ENCODE measurements at regions not wholly inside any gene's neighbourhood (a gene's known extent, or its start where the extent isn't known, plus 50 kb on each side); places are given as distances from the start of the nearest gene placed in this dataset.
"Not testable (repeated sequence)": the region's sequence is repeated elsewhere in the genome, so short reads cannot be mapped to it uniquely, and the experiment has no call there.

DNA sequence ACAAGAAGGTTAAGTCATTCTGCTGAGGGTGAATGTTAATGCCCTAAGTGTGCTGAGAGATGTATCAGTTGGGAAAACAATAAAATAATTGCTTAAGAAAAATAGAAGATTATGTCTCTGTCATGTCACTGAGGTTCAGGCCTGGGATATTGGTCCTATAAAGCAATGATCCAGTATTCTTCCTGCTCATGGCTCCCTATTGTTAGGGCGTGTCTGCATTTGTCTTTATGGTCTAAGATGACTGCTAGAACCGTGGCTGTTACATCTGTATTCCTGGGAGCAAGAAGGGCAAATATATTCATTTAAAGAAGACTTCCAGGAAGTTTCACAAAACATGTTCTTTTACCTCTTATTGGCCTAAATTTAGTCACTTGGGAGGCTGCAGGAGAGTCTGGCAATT lies 125.0 kb downstream of the KCNE4 start:
- H3K27ac ChIP-seq: no peak overlapping the region
- TF ChIP-seq, protein P1, sequence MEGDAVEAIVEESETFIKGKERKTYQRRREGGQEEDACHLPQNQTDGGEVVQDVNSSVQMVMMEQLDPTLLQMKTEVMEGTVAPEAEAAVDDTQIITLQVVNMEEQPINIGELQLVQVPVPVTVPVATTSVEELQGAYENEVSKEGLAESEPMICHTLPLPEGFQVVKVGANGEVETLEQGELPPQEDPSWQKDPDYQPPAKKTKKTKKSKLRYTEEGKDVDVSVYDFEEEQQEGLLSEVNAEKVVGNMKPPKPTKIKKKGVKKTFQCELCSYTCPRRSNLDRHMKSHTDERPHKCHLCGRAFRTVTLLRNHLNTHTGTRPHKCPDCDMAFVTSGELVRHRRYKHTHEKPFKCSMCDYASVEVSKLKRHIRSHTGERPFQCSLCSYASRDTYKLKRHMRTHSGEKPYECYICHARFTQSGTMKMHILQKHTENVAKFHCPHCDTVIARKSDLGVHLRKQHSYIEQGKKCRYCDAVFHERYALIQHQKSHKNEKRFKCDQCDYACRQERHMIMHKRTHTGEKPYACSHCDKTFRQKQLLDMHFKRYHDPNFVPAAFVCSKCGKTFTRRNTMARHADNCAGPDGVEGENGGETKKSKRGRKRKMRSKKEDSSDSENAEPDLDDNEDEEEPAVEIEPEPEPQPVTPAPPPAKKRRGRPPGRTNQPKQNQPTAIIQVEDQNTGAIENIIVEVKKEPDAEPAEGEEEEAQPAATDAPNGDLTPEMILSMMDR (conservative IDR thresholded peaks at IDR 0.05): no peak
- no peak for TF ChIP-seq ZFX (IDR thresholded peaks at IDR 0.05)

DNA sequence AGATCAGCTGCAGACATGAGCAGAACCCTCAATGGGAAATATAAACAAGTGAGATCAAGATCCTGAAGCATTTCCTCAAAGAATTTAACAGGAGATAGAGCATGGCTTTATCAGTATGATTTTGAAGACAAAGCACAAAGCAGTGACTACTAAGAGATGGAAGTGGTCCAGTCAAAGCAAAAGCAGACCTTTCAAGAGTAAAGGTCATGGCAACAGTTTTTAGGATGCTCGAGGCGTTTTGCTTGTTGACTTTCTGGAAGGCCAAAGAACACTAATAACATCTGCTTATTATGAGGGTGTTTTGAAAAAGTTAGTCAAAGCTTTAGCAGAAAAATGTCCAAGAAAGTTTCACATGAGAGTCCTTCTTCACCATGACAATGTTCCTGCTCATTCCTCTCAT lies 128.5 kb downstream of the KCNE4 start:
- no peak overlapping the region for H3K27ac ChIP-seq
- no peak for TF ChIP-seq ZFX (IDR thresholded peaks at IDR 0.05)
- TF ChIP-seq, protein P1 (conservative IDR thresholded peaks at IDR 0.05): no peak

DNA sequence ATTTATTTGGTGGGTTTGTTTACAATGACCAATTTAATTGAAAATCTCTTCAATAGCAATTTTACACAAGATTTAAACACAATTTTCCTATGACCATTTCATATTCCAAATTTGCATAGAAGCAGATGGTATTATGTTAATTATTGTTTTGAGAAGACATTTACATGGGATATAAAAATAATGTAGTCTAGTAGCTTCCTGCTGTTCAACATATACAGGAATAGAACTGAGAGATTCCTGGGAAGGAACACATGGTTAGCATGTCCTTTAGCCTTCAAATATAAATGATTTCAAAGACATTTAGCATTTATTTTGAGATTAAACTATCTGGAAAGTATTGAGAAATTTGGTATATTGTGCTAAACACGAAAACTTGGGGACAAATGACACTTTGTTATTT lies 129.6 kb downstream of the KCNE4 start:
- H3K27ac ChIP-seq: no peak overlapping the region
- TF ChIP-seq, protein P1 (conservative IDR thresholded peaks at IDR 0.05): no peak
- no peak for TF ChIP-seq ZFX (IDR thresholded peaks at IDR 0.05)

DNA sequence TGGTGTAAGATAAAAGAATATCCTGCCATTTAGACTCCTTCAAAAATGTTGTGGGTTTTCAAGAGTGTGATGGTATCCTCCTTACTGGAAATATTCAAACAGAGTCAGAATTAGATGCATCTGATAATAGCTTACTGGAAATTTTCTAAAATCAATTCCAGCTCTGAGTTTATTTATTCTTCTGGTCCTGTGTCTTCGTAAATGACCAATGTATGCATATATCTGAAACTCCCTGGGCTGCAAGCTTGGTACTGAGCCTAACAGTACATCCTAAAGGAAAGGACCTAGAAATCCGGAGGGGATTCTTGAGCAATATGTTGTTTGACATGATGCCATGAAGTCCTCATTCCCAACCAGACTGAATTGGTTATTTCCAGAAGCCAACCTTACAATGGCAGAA lies 130.4 kb downstream of the KCNE4 start:
- no peak for TF ChIP-seq ZFX (IDR thresholded peaks at IDR 0.05)
- TF ChIP-seq, protein P1 (conservative IDR thresholded peaks at IDR 0.05): no peak
- no peak overlapping the region for H3K27ac ChIP-seq

DNA sequence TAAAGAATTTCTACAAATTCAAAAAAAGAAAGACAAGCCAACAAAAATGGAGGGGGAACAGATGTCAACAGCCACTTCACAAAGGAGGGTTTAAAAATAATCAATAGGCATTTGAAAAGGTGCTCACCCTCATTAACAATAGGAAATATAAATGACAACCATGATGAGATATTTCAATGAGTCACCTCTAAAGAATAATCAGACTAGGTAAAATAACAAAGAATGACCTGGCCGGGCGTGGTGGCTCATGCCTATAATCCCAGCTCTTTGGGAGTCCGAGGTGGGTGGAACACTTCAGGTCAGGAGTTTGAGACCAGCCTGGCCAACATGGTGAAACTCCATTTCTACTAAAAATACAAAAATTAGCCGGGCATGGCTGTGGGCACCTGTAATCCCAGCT lies 133.6 kb downstream of the KCNE4 start:
- TF ChIP-seq, protein P1 (conservative IDR thresholded peaks at IDR 0.05): no peak
- TF ChIP-seq ZFX (IDR thresholded peaks at IDR 0.05): no peak
- H3K27ac ChIP-seq: no peak overlapping the region

DNA sequence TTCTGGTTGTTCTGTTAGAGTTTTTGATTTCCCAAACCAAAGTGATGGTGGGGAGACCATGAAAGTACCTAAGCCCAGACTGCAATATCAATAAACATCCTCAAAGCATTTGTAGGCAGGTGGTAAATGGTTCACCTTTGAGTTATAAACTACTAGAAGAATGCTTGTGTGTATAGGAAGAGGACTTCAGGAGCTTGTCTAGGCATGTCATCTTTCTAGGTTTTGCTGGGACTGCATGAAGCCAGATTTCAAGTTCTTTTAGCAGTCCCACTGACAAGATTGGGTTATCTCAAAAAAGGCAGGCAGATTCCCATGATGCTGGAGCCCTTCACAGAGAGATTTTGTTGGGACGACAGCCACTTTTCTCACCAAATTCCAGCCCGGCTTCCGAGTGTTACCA lies 135.3 kb downstream of the KCNE4 start:
- H3K27ac ChIP-seq: no peak overlapping the region
- no peak for TF ChIP-seq ZFX (IDR thresholded peaks at IDR 0.05)
- TF ChIP-seq, protein P1 (conservative IDR thresholded peaks at IDR 0.05): no peak

DNA sequence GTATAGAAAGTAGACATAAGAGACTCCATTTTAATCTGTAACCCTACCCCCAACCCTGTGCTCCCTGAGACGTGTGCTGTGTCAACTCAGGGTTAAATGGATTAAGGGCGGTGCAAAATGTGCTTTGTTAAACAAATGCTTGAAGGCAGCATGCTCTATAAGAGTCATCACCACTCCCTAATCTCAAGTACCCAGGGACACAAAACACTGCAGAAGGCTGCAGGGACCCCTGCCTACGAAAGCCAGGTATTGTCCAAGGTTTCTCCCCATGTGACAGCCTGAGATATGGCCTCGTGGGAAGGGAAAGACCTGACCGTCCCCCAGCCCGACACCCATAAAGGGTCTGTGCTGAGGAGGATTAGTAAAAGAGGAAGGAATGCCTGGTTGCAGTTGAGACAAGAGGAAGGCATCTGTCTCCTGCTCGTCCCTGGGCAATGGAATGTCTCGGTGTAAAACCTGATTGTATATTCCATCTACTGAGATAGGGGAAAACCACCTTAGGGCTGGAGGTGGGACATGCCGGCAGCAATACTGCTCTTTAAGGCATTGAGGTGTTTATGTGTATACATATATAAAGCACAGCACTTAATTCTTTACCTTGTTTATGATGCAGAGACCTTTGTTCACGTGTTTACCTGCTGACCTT lies 138.7 kb downstream of the KCNE4 start:
- H3K27ac ChIP-seq: not testable (repeated sequence)

DNA sequence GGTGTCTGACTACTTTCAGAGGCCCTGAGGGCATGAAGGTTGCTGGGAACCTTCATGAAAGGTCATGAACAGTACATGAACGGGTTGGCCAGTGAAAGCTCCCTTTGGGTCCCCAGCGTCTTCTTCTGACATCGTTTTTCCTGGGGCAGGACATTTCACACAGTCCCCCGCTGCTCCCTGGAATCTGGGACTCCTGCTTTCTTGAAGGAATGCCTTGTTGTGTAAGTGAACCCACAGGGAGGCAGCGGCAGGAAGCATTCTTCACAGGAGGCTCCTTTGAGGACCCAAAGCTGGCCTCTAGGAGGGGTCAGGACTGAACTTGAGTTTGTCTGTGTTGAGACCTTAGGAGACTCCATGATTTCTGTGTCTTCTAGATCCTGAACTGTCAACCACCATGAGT lies 144.3 kb downstream of the KCNE4 start:
- TF ChIP-seq, protein P1 (conservative IDR thresholded peaks at IDR 0.05): no peak
- TF ChIP-seq ZFX (IDR thresholded peaks at IDR 0.05): no peak
- H3K27ac ChIP-seq: no peak overlapping the region

Measured in C4-2B (cell line).